GM12878 (cell line): ENCODE measurements at regions not wholly inside any gene's neighbourhood (a gene's known extent, or its start where the extent isn't known, plus 50 kb on each side); places are given as distances from the start of the nearest gene placed in this dataset.

Source experiments
- ATAC-seq: fragments of 200-7000 bp; cut with Tn5 transposase; 3 replicates; pipeline ENCODE4 v1.9.1; 2020; ENCODE audit warnings: mild to moderate bottlenecking, moderate library complexity
- BruUV-seq: library from RNA; stranded (reverse); fragments of 400-500 nt; replicated peaks from 2 replicates; lab custom pipeline; 2021; lab: Mats Ljungman, UMichigan
- CTCF ChIA-PET: fragments of 300-600 bp; sonication (Branson Sonifier 250); formaldehyde crosslinking; extraction: SDS; loops from one replicate; lab custom pipeline; 2021; ENCODE audit warnings: inconsistent platforms; lab: Yijun Ruan, JAX
- POLR2A ChIA-PET: fragments of 350-600 bp; formaldehyde crosslinking; extraction: SDS; loops from one replicate; lab custom pipeline; 2021; ENCODE audit warnings: inconsistent platforms; lab: Charles Lee
- RAD21 ChIA-PET: fragments of 300-600 bp; sonication (Branson Sonifier 250); formaldehyde crosslinking; loops from one replicate; lab custom pipeline; 2023; ENCODE audit warnings: antibody characterized with exemption; ENCODE audit not compliant: unreplicated experiment; lab: Charles Lee
- SMC1A ChIA-PET: fragments of 300-600 bp; sonication (Branson Sonifier 250); formaldehyde crosslinking; loops from one replicate; lab custom pipeline; 2023; ENCODE audit not compliant: unreplicated experiment, uncharacterized antibody; lab: Charles Lee
- DNase-seq: peaks from one replicate; pipeline ENCODE4 v3.0.0-alpha.2; 2011; ENCODE audit warnings: low read depth, low spot score
- FAIRE-seq: peaks from 3 replicates; lab custom pipeline; 2011; peaks lifted over from hg19 to GRCh38; lab: Jason Lieb, UNC
- H2AFZ ChIP-seq: 2 replicates; pipeline ENCODE4 v1.6.0; 2011; ENCODE audit warnings: low read depth, low read length, control low read depth; ENCODE audit not compliant: control insufficient read depth
- H3K27ac ChIP-seq: 2 replicates; pipeline ENCODE4 v1.5.1; 2011; ENCODE audit warnings: control low read depth; ENCODE audit not compliant: control insufficient read depth, insufficient read depth
- H3K27me3 ChIP-seq, 2 experiments: replicated peaks in 1 of 2; 2 replicates each; pipeline versions ENCODE4 v1.6.0 to v1.6.1; 2011; ENCODE audit warnings: low read length in 1 of 2; ENCODE audit not compliant: control insufficient read depth in 2 of 2, insufficient read depth in 2 of 2
- H3K36me3 ChIP-seq, 2 experiments: 2 replicates each; pipeline ENCODE4 v1.5.1; 2011; ENCODE audit warnings: low read length in 1 of 2; ENCODE audit not compliant: control insufficient read depth in 2 of 2, insufficient read depth in 2 of 2
- H3K4me1 ChIP-seq: 2 replicates; pipeline ENCODE4 v1.6.1; 2011; ENCODE audit warnings: mild to moderate bottlenecking, low read length, moderate library complexity, mixed read lengths; ENCODE audit not compliant: control insufficient read depth, insufficient read depth
- H3K4me2 ChIP-seq: 2 replicates; pipeline ENCODE4 v1.6.0; 2011; ENCODE audit warnings: control low read depth; ENCODE audit not compliant: control insufficient read depth, insufficient read depth
- H3K4me3 ChIP-seq: fragments of 200-600 bp; sonication (generic); 2 replicates; pipeline ENCODE4 v1.5.1; 2016
- H3K79me2 ChIP-seq: 2 replicates; pipeline ENCODE4 v1.6.0; 2011; ENCODE audit warnings: low read length; ENCODE audit not compliant: control insufficient read depth, insufficient read depth
- H3K9ac ChIP-seq: 2 replicates; pipeline ENCODE4 v1.8.0; 2011; ENCODE audit warnings: low read length, control low read depth, mixed read lengths; ENCODE audit not compliant: control insufficient read depth, insufficient read depth
- H3K9me3 ChIP-seq: replicated peaks from 3 replicates; pipeline ENCODE4 v1.5.1; 2011; ENCODE audit warnings: mild to moderate bottlenecking, low read length; ENCODE audit not compliant: control insufficient read depth, insufficient read depth
- H4K20me1 ChIP-seq: 2 replicates; pipeline ENCODE4 v1.6.0; 2011; ENCODE audit not compliant: control insufficient read depth, insufficient read depth
- ASH2L ChIP-seq: fragments of 300-600, 200-600 bp; sonication (generic); IDR thresholded peaks from 2 replicates; pipeline ENCODE4 v1.6.1; 2017; ENCODE audit warnings: low read depth, mild to moderate bottlenecking, borderline replicate concordance
- BCL11A ChIP-seq: IDR thresholded peaks from 2 replicates; pipeline ENCODE4 v1.6.1; 2011; ENCODE audit warnings: low read depth, low read length
- E4F1 ChIP-seq: fragments of 450-650 bp; IDR thresholded peaks from 2 replicates; pipeline ENCODE4 v1.6.1; 2018; ENCODE audit warnings: borderline replicate concordance, mild to moderate bottlenecking; ENCODE audit not compliant: partially characterized antibody
- ESRRA ChIP-seq: IDR thresholded peaks from 2 replicates; pipeline ENCODE4 v1.6.1; 2012; ENCODE audit warnings: mild to moderate bottlenecking, low read length, improper control_type of control experiment
- HCFC1 ChIP-seq: fragments of 150-350 bp; IDR thresholded peaks from 2 replicates; pipeline ENCODE4 v1.6.1; 2014; ENCODE audit warnings: low read length
- KDM1A ChIP-seq: fragments of 200-600 bp; sonication (generic); IDR thresholded peaks from 2 replicates; pipeline ENCODE4 v1.6.1; 2016; ENCODE audit warnings: borderline replicate concordance
- KLF5 ChIP-seq: fragments of 450-650 bp; IDR thresholded peaks from 2 replicates; pipeline ENCODE4 v1.6.1; 2014; ENCODE audit warnings: mild to moderate bottlenecking; ENCODE audit not compliant: partially characterized antibody
- NR2F1 ChIP-seq: fragments of 450-650 bp; conservative IDR thresholded peaks from 2 replicates; pipeline ENCODE4 v1.6.1; 2017; ENCODE audit warnings: mild to moderate bottlenecking
- PRDM15 ChIP-seq: fragments of 450-650 bp; formaldehyde crosslinking; IDR thresholded peaks from 2 replicates; pipeline ENCODE4 v1.4.0; 2020; ENCODE audit warnings: mild to moderate bottlenecking, moderate library complexity
- RB1 ChIP-seq: fragments of 450-650 bp; formaldehyde crosslinking; IDR thresholded peaks from 2 replicates; pipeline ENCODE4 v1.6.1; 2017; ENCODE audit warnings: mild to moderate bottlenecking, borderline replicate concordance
- RFX5 ChIP-seq: IDR thresholded peaks from 2 replicates; pipeline ENCODE4 v1.6.1; 2011; ENCODE audit warnings: low read depth, low read length, improper control_type of control experiment
- RUNX3 ChIP-seq: IDR thresholded peaks from 2 replicates; pipeline ENCODE4 v1.6.1; 2012; ENCODE audit warnings: low read length, inconsistent platforms
- SMARCA5 ChIP-seq: fragments of 450-650 bp; IDR thresholded peaks from 2 replicates; pipeline ENCODE4 v1.6.1; 2017; ENCODE audit warnings: mild to moderate bottlenecking
- SP1 ChIP-seq: IDR thresholded peaks from one replicate; pipeline ENCODE4 v1.6.1; 2011; ENCODE audit warnings: low read depth, low read length
- SUPT20H ChIP-seq: IDR thresholded peaks from 2 replicates; pipeline ENCODE4 v1.6.1; 2011; ENCODE audit warnings: low read depth, mild to moderate bottlenecking, low read length, moderate library complexity, borderline replicate concordance; ENCODE audit not compliant: control insufficient read depth
- TAF1 ChIP-seq: IDR thresholded peaks from 2 replicates; pipeline ENCODE4 v1.6.1; 2011; ENCODE audit warnings: mild to moderate bottlenecking, low read depth, low read length, borderline replicate concordance
- WGBS: methylation state at CpG from one replicate; pipeline ENCODE4 v1.1.6; 2016; ENCODE audit warnings: low lambda C conversion rate; ENCODE audit not compliant: insufficient replicate concordance, insufficient coverage; ENCODE audit errors: missing lambda C conversion rate; 5-methylcytosine and 5-hydroxymethylcytosine counted together
- in situ Hi-C: fragments of 300-500 bp; cut with MboI; formaldehyde crosslinking; loops from 9 replicates; pipeline ENCODE4 v1.14.3; 2018; ENCODE audit warnings: mixed read lengths
- intact Hi-C: fragments of 100-400 bp; cut with micrococcal nuclease; formaldehyde crosslinking; loops from one replicate; pipeline ENCODE4 v1.14.2; 2022; ENCODE audit not compliant: unreplicated experiment

GRCh38 chr13:55815458-55816033, 1325.2 kb upstream of the PRR20A start:
- DNase-seq (no peak), FAIRE-seq (no peak), ATAC-seq (no peak)
- RAD21 ChIA-PET: no interaction called here
- Histone ChIP-seq H3K27ac (no peak overlapping the region), H3K9me3 (no peaks in the 10 kb centered on the region), H3K36me3 (no peaks in the 10 kb centered on the region), H3K9ac (no peak overlapping the region), H2AFZ (no peak overlapping the region), H3K4me3 (no peak overlapping the region), H3K79me2 (no peaks in the 10 kb centered on the region), H3K27me3 (no peaks in the 10 kb centered on the region), H3K4me1 (no peaks in the 10 kb centered on the region), H4K20me1 (no peaks in the 10 kb centered on the region), H3K4me2 (no peak overlapping the region)
- in situ Hi-C loops: no loop called here
- TF ChIP-seq KDM1A (no peak), HCFC1 (no peak), TAF1 (no peak), SUPT20H (no peak), PRDM15 (no peak), SP1 (no peak), NR2F1 (no peak), ASH2L (no peak), E4F1 (no peak), RFX5 (no peak), KLF5 (no peak), RB1 (no peak), ESRRA (no peak), BCL11A (no peak), RUNX3 (no peak), SMARCA5 (no peak)
- no TSS peak for BruUV-seq
- intact Hi-C loops: no loop called here
- POLR2A ChIA-PET: no interaction called here
- CTCF ChIA-PET: no interaction called here
- SMC1A ChIA-PET: no interaction called here
- 37% methylated on average over 7 of the region's 7 CpGs for WGBS
